ENCODE measurements at regions not wholly inside any gene's neighbourhood (a gene's known extent, or its start where the extent isn't known, plus 50 kb on each side); places are given as distances from the start of the nearest gene placed in this dataset.

GRCh38 chr1:244964112-244964971 lies 100.0 kb upstream of the HNRNPU start:
- peak; percentile 74 for TF ChIP-seq L3MBTL2 (conservative IDR thresholded peaks at IDR 0.05)
- TF ChIP-seq SUZ12 (IDR thresholded peaks at IDR 0.05): no peak
- ChIA-PET POLR2A (interaction anchor here (0.7 to 2.6 kb wide), 6 partner anchors 45 to 130 kb away, joined by 3 to 19 read pairs (median 4); partner anchors contain the start of gene HNRNPU), CTCF (interaction anchor here (0.6 to 1.3 kb wide), 3 partner anchors 28 to 210 kb away, joined by 3 to 6 read pairs (median 4); no protein-coding TSS in a partner anchor)
- DNase-seq (ENCODE audit: extremely low spot score): no peak

DNA sequence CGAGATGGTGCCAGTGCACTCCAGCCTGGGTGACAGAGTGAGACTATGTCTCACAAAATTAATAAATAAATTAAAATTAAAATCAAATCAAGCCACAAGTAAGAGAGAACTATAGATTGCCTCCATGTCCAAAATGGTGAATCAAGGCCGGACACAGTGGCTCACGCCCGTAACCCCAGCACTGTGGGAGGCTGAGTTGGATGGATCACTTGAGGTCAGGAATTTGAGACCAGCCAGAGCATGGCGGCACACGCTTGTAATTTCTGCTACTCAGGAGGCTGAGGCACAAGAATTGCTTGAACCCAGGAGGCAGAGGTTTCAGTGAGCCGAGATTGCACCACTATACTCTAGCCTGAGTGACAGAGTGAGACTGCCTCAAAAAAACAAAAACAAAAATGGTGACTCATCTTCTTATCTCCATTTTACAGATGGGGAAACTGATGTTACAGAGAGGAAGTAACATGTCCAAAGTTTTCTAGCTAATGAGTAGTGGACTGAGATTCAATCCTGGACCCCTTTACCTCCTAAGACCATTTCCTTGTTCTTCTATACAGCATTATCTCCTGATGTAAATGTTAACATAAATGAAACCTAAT lies 99.0 kb upstream of the HNRNPU start:
- peak; percentile 30; the same call in 1 of the 2 replicates for TF ChIP-seq PKNOX1 (IDR thresholded peaks at IDR 0.05)
- no peak for TF ChIP-seq NFRKB (IDR thresholded peaks at IDR 0.05)
- ChIA-PET CTCF (interaction anchor here (1.3 kb wide), 1 partner anchor 100 kb away, joined by 6 read pairs; no protein-coding TSS in a partner anchor), POLR2A (interaction anchor here (0.7 to 2.6 kb wide), 3 partner anchors 44 to 99 kb away, joined by 3 to 19 read pairs (median 4); partner anchors contain the start of gene HNRNPU)
- no peak for DNase-seq (ENCODE audit: extremely low spot score)

GRCh38 chr1:244962130-244962529 lies 97.8 kb upstream of the HNRNPU start:
- ChIA-PET CTCF (no interaction called here), POLR2A (no interaction called here)
- TF ChIP-seq PKNOX1 (IDR thresholded peaks at IDR 0.05): 0 out of 2 replicates have a peak, but pooled peaks have one; percentile 2
- TF ChIP-seq ELF4 (IDR thresholded peaks at IDR 0.05): no peak
- no peak for TF ChIP-seq ARNT (IDR thresholded peaks at IDR 0.05)
- peak; percentile 65 for TF ChIP-seq L3MBTL2 (conservative IDR thresholded peaks at IDR 0.05)
- no peak for DNase-seq (ENCODE audit: extremely low spot score)

- ChIA-PET CTCF (no interaction called here), POLR2A (interaction anchor here (0.9 to 1.3 kb wide), 3 partner anchors 9 to 98 kb away, joined by 3 to 7 read pairs (median 5); partner anchors contain the start of gene HNRNPU)
- TF ChIP-seq SUZ12 (IDR thresholded peaks at IDR 0.05): no peak
- TF ChIP-seq NFRKB (IDR thresholded peaks at IDR 0.05): no peak
- TF ChIP-seq ELF4 (IDR thresholded peaks at IDR 0.05): no peak
- no peak for TF ChIP-seq HDGF (IDR thresholded peaks at IDR 0.05; ENCODE audit: borderline replicate concordance)
- TF ChIP-seq ARNT (IDR thresholded peaks at IDR 0.05): no peak
- no peak for TF ChIP-seq BHLHE40 (IDR thresholded peaks at IDR 0.05; ENCODE audit: borderline replicate concordance)
- no peak for TF ChIP-seq SP1 (IDR thresholded peaks at IDR 0.05)
- TF ChIP-seq CTBP1 (IDR thresholded peaks at IDR 0.05; ENCODE audit: borderline replicate concordance): no peak
- TF ChIP-seq TARDBP (IDR thresholded peaks at IDR 0.05): no peak
- TF ChIP-seq ZNF384 (IDR thresholded peaks at IDR 0.05): no peak
- TF ChIP-seq L3MBTL2 (conservative IDR thresholded peaks at IDR 0.05): no peak
- no peak for TF ChIP-seq FOXK2 (IDR thresholded peaks at IDR 0.05)
- TF ChIP-seq FOXA1 (IDR thresholded peaks at IDR 0.05): no peak
- DNase-seq (ENCODE audit: extremely low spot score): no peak
Measured at GRCh38 chr1:244960904-244961303, 96.6 kb upstream of the HNRNPU start.

GRCh38 chr1:244958593-244958992 lies 94.2 kb upstream of the HNRNPU start:
- TF ChIP-seq FOXM1 (IDR thresholded peaks at IDR 0.05; ENCODE audit: borderline replicate concordance) (no peak), L3MBTL2 (conservative IDR thresholded peaks at IDR 0.05) (no peak), BHLHE40 (IDR thresholded peaks at IDR 0.05; ENCODE audit: borderline replicate concordance) (no peak), ARNT (IDR thresholded peaks at IDR 0.05) (no peak), PKNOX1 (IDR thresholded peaks at IDR 0.05) (peak; percentile 75)
- CTCF ChIA-PET: interaction anchor here (0.6 to 0.8 kb wide), 2 partner anchors 18 to 148 kb away, joined by 3 read pairs; no protein-coding TSS in a partner anchor
- POLR2A ChIA-PET: interaction anchor here (1.4 kb wide), 1 partner anchor 12 kb away, joined by 5 read pairs; a partner anchor contains a TSS
- DNase-seq (ENCODE audit: extremely low spot score): no peak

GRCh38 chr1:244957525-244957924 lies 93.2 kb upstream of the HNRNPU start:
- CTCF ChIA-PET: interaction anchor here (0.6 to 1.1 kb wide), 2 partner anchors 90 to 835 kb away, joined by 3 to 4 read pairs; no protein-coding TSS in a partner anchor
- TF ChIP-seq FOXM1 (IDR thresholded peaks at IDR 0.05; ENCODE audit: borderline replicate concordance): no peak
- no peak for TF ChIP-seq PKNOX1 (IDR thresholded peaks at IDR 0.05)
- no peak for TF ChIP-seq SUZ12 (IDR thresholded peaks at IDR 0.05)
- TF ChIP-seq L3MBTL2 (conservative IDR thresholded peaks at IDR 0.05): no peak
- TF ChIP-seq LEF1 (IDR thresholded peaks at IDR 0.05; ENCODE audit: borderline replicate concordance): no peak
- TF ChIP-seq HDGF (IDR thresholded peaks at IDR 0.05; ENCODE audit: borderline replicate concordance): no peak
- no peak for TF ChIP-seq SP1 (IDR thresholded peaks at IDR 0.05)
- no peak for TF ChIP-seq ELF4 (IDR thresholded peaks at IDR 0.05)
- no peak for TF ChIP-seq NFRKB (IDR thresholded peaks at IDR 0.05)
- no peak for TF ChIP-seq FOXA1 (IDR thresholded peaks at IDR 0.05)
- TF ChIP-seq ZNF384 (IDR thresholded peaks at IDR 0.05): no peak
- no peak for TF ChIP-seq FOXK2 (IDR thresholded peaks at IDR 0.05)
- POLR2A ChIA-PET: interaction anchor here (1.5 kb wide), 1 partner anchor 96 kb away, joined by 5 read pairs; no protein-coding TSS in a partner anchor
- DNase-seq (ENCODE audit: extremely low spot score): no peak

All from HEK293T (cell line).